ENCODE measurements at regions not wholly inside any gene's neighbourhood (a gene's known extent, or its start where the extent isn't known, plus 50 kb on each side); places are given as distances from the start of the nearest gene placed in this dataset.

DNA sequence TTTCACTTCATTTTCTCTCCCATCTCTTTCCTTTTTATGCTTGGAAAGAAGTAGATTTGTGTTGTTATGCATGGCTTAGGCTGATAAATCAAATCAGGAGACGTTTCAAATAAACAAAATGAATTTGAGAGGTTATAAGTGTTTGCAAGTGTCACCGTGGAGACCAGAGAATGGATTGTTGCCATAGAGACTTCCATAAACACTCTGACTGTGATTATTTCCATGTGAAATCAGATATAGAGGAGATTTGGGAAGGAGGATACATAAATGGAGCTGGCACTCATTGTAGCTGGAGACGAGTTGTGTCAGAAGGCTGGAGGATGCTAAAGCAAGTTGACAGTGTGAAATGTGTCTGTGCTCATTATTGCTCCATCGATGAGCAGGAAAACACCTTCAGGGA is 84.2 kb upstream of the PCSK1 start:
- Histone ChIP-seq H3K4me2 (ENCODE audit: insufficient read depth, insufficient read length, low read length) (no peak overlapping the region), H4K91ac (ENCODE audit: insufficient read length, low read depth, low read length) (no peak overlapping the region), H3K23ac (ENCODE audit: insufficient read length, low read depth, low read length) (no peak overlapping the region), H3K9ac (ENCODE audit: extremely low read depth, insufficient read length, low read length) (no peak overlapping the region), H2BK15ac (ENCODE audit: low read depth, low read length) (no peak overlapping the region), H4K20me1 (ENCODE audit: control insufficient read depth, insufficient read depth, insufficient read length) (no peaks in the 10 kb centered on the region), H3K56ac (ENCODE audit: insufficient read length, low read depth, low read length) (no peak overlapping the region), H3K79me1 (ENCODE audit: insufficient read depth, low read depth, low read length, poor library complexity, severe bottlenecking) (no peaks in the 10 kb centered on the region), H3K27me3 (ENCODE audit: insufficient read depth, low read length) (no peaks in the 10 kb centered on the region), H3K27ac (ENCODE audit: insufficient read length, low read depth, low read length) (no peak overlapping the region), H3K4me1 (ENCODE audit: insufficient read depth, low read length) (no peaks in the 10 kb centered on the region), H3K14ac (ENCODE audit: insufficient read depth, low read length) (no peak overlapping the region), H3T11ph (ENCODE audit: low read length) (no peak overlapping the region), H2BK12ac (ENCODE audit: insufficient read length, low read depth, low read length) (no peak overlapping the region), H2AFZ (ENCODE audit: low read length) (no peak overlapping the region), H2AK5ac (ENCODE audit: insufficient read length, low read length) (no peak overlapping the region), H3K79me2 (ENCODE audit: insufficient read depth, low read length) (no peaks in the 10 kb centered on the region), H4K5ac (ENCODE audit: insufficient read length, low read depth, low read length) (no peak overlapping the region), H3K18ac (ENCODE audit: insufficient read length, low read depth, low read length) (no peak overlapping the region), H2BK5ac (ENCODE audit: insufficient read length, low read length) (no peak overlapping the region), H3K4ac (ENCODE audit: low read depth, low read length) (no peak overlapping the region), H4K8ac (replicated peaks; ENCODE audit: insufficient read length, low read depth, low read length) (no peak overlapping the region), H3K9me3 (ENCODE audit: control insufficient read depth, low read depth, low read length) (no peaks in the 10 kb centered on the region), H2BK20ac (ENCODE audit: low read depth, low read length, poor library complexity, severe bottlenecking) (no peak overlapping the region), H2BK120ac (ENCODE audit: low read depth, low read length, poor library complexity, severe bottlenecking) (no peak overlapping the region), H3K23me2 (ENCODE audit: insufficient read length, low read depth, low read length, poor library complexity, severe bottlenecking) (no peaks in the 10 kb centered on the region)
- H3K9me3 Mint-ChIP-seq = no peaks in the 10 kb centered on the region
- peaks cover 2% of the 10 kb centered on the region for H3K27me3 Mint-ChIP-seq (ENCODE audit: low read depth)
- H3K36me3 Mint-ChIP-seq (ENCODE audit: insufficient read depth in 1 of 3, low read depth in 3 of 3) = no peaks in the 10 kb centered on the region
- no CpG with 5 or more reads among the region's 4 CpGs for WGBS (ENCODE audit: extremely low coverage, insufficient read length, low lambda C conversion rate)
- no peaks in the 10 kb centered on the region for H3K4me1 Mint-ChIP-seq
- H3K27ac Mint-ChIP-seq = no peak overlapping the region
- TF ChIP-seq, protein P1, sequence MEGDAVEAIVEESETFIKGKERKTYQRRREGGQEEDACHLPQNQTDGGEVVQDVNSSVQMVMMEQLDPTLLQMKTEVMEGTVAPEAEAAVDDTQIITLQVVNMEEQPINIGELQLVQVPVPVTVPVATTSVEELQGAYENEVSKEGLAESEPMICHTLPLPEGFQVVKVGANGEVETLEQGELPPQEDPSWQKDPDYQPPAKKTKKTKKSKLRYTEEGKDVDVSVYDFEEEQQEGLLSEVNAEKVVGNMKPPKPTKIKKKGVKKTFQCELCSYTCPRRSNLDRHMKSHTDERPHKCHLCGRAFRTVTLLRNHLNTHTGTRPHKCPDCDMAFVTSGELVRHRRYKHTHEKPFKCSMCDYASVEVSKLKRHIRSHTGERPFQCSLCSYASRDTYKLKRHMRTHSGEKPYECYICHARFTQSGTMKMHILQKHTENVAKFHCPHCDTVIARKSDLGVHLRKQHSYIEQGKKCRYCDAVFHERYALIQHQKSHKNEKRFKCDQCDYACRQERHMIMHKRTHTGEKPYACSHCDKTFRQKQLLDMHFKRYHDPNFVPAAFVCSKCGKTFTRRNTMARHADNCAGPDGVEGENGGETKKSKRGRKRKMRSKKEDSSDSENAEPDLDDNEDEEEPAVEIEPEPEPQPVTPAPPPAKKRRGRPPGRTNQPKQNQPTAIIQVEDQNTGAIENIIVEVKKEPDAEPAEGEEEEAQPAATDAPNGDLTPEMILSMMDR (conservative IDR thresholded peaks at IDR 0.05) = no peak
- DNase-seq = no peak
- no peak overlapping the region for H3K4me3 Mint-ChIP-seq

Measured in H9 (cell line).